Neural cell (in vitro differentiated cells): ENCODE measurements at regions not wholly inside any gene's neighbourhood (a gene's known extent, or its start where the extent isn't known, plus 50 kb on each side); places are given as distances from the start of the nearest gene placed in this dataset.

Source experiments
- CTCF ChIP-seq: fragments of 450-650 bp; IDR thresholded peaks from 2 replicates; pipeline ENCODE4 v1.5.1; 2014; ENCODE audit warnings: antibody characterized with exemption, mild to moderate bottlenecking, moderate library complexity; ENCODE audit not compliant: poor library complexity, severe bottlenecking
- TF ChIP-seq, protein P1 (sequence below): IDR thresholded peaks from 2 replicates; pipeline ENCODE4 v1.6.1; 2012; ENCODE audit warnings: borderline replicate concordance

DNA sequence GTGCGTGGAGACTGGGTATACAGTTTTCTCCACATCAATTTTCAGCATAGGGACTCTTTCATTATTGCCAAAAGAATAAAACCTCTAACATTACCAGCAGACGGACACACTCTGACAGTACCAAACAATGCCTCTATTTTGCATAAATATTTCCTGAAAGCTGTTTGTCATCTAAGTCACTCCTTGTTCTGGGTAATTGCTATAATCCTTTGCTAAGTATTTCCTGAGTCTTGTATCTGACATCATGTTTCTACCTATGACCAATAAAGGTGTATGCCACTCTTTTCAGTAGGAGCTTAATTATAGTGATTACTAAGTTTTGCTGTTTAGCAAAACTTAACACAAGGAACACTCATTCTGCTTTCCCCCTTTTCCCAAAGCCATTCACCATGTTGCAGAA lies 886.5 kb downstream of the SLITRK6 start:
- TF ChIP-seq CTCF = no peak
- TF ChIP-seq, protein P1, sequence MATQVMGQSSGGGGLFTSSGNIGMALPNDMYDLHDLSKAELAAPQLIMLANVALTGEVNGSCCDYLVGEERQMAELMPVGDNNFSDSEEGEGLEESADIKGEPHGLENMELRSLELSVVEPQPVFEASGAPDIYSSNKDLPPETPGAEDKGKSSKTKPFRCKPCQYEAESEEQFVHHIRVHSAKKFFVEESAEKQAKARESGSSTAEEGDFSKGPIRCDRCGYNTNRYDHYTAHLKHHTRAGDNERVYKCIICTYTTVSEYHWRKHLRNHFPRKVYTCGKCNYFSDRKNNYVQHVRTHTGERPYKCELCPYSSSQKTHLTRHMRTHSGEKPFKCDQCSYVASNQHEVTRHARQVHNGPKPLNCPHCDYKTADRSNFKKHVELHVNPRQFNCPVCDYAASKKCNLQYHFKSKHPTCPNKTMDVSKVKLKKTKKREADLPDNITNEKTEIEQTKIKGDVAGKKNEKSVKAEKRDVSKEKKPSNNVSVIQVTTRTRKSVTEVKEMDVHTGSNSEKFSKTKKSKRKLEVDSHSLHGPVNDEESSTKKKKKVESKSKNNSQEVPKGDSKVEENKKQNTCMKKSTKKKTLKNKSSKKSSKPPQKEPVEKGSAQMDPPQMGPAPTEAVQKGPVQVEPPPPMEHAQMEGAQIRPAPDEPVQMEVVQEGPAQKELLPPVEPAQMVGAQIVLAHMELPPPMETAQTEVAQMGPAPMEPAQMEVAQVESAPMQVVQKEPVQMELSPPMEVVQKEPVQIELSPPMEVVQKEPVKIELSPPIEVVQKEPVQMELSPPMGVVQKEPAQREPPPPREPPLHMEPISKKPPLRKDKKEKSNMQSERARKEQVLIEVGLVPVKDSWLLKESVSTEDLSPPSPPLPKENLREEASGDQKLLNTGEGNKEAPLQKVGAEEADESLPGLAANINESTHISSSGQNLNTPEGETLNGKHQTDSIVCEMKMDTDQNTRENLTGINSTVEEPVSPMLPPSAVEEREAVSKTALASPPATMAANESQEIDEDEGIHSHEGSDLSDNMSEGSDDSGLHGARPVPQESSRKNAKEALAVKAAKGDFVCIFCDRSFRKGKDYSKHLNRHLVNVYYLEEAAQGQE = no peak
